ENCODE measurements at regions not wholly inside any gene's neighbourhood (a gene's known extent, or its start where the extent isn't known, plus 50 kb on each side); places are given as distances from the start of the nearest gene placed in this dataset.

DNA sequence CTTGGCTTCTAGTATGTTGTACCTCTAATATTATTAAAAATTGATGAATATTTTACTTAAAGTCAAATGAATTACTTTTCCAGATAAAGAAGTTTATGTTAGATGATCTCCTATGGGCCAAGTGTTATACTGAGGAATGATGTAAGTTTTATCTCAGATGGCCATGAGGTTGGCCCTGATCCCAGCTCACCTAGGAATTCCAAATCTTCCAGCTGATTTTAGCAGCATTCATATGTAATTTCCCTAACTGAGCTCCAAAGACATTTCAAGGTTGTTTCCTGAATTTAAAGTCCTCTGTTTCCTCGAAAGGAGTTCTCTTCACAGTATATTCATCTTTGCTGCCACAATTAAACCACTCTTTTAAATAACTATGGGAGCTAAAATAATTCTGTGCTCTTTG is 1670.4 kb upstream of the SPRY2 start:
- no peaks in the 10 kb centered on the region for H3K36me3 ChIP-seq (ENCODE audit: insufficient read depth, low read length)
- no peak overlapping the region for H3K4me3 ChIP-seq (ENCODE audit: low read length)
- no peak overlapping the region for H3K27ac ChIP-seq (ENCODE audit: low read length)
- no peaks in the 10 kb centered on the region for H3K27me3 ChIP-seq (ENCODE audit: insufficient read depth, low read depth, low read length)
- H2AFZ ChIP-seq (ENCODE audit: low read depth, low read length), result no peak overlapping the region
- H3K4me2 ChIP-seq (ENCODE audit: low read length), result no peak overlapping the region
- TF ChIP-seq SMC3 (conservative IDR thresholded peaks at IDR 0.05; ENCODE audit: poor library complexity) (no peak), POLR2AphosphoS5 (IDR thresholded peaks at IDR 0.05) (no peak), TAF1 (IDR thresholded peaks at IDR 0.05; ENCODE audit: low read depth) (no peak), EZH2 (IDR thresholded peaks at IDR 0.05; ENCODE audit: borderline replicate concordance, insufficient read depth, low read length, poor library complexity, severe bottlenecking) (no peak), RAD21 (conservative IDR thresholded peaks at IDR 0.05) (no peak), EP300 (conservative IDR thresholded peaks at IDR 0.05; ENCODE audit: poor library complexity, severe bottlenecking) (no peak), MXI1 (conservative IDR thresholded peaks at IDR 0.05; ENCODE audit: poor library complexity, severe bottlenecking) (no peak)
- TF ChIP-seq, protein P1, sequence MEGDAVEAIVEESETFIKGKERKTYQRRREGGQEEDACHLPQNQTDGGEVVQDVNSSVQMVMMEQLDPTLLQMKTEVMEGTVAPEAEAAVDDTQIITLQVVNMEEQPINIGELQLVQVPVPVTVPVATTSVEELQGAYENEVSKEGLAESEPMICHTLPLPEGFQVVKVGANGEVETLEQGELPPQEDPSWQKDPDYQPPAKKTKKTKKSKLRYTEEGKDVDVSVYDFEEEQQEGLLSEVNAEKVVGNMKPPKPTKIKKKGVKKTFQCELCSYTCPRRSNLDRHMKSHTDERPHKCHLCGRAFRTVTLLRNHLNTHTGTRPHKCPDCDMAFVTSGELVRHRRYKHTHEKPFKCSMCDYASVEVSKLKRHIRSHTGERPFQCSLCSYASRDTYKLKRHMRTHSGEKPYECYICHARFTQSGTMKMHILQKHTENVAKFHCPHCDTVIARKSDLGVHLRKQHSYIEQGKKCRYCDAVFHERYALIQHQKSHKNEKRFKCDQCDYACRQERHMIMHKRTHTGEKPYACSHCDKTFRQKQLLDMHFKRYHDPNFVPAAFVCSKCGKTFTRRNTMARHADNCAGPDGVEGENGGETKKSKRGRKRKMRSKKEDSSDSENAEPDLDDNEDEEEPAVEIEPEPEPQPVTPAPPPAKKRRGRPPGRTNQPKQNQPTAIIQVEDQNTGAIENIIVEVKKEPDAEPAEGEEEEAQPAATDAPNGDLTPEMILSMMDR (IDR thresholded peaks at IDR 0.05; ENCODE audit: poor library complexity, severe bottlenecking), result no peak
- TF ChIP-seq, protein P2, sequence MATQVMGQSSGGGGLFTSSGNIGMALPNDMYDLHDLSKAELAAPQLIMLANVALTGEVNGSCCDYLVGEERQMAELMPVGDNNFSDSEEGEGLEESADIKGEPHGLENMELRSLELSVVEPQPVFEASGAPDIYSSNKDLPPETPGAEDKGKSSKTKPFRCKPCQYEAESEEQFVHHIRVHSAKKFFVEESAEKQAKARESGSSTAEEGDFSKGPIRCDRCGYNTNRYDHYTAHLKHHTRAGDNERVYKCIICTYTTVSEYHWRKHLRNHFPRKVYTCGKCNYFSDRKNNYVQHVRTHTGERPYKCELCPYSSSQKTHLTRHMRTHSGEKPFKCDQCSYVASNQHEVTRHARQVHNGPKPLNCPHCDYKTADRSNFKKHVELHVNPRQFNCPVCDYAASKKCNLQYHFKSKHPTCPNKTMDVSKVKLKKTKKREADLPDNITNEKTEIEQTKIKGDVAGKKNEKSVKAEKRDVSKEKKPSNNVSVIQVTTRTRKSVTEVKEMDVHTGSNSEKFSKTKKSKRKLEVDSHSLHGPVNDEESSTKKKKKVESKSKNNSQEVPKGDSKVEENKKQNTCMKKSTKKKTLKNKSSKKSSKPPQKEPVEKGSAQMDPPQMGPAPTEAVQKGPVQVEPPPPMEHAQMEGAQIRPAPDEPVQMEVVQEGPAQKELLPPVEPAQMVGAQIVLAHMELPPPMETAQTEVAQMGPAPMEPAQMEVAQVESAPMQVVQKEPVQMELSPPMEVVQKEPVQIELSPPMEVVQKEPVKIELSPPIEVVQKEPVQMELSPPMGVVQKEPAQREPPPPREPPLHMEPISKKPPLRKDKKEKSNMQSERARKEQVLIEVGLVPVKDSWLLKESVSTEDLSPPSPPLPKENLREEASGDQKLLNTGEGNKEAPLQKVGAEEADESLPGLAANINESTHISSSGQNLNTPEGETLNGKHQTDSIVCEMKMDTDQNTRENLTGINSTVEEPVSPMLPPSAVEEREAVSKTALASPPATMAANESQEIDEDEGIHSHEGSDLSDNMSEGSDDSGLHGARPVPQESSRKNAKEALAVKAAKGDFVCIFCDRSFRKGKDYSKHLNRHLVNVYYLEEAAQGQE (IDR thresholded peaks at IDR 0.05; ENCODE audit: borderline replicate concordance), result no peak
- no peaks in the 10 kb centered on the region for H3K79me2 ChIP-seq (replicated peaks; ENCODE audit: insufficient read depth, low read length)
- H3F3A ChIP-seq (ENCODE audit: insufficient read depth, low read length, poor library complexity, severe bottlenecking), result no peaks in the 10 kb centered on the region
- no peak overlapping the region for H3K9ac ChIP-seq (ENCODE audit: low read length)
- no peaks in the 10 kb centered on the region for H4K20me1 ChIP-seq (ENCODE audit: insufficient read depth)
- H3K9me3 ChIP-seq (ENCODE audit: low read length), result no peaks in the 10 kb centered on the region
- H3K9me2 ChIP-seq (ENCODE audit: insufficient read depth, low read length), result no peaks in the 10 kb centered on the region

DNA sequence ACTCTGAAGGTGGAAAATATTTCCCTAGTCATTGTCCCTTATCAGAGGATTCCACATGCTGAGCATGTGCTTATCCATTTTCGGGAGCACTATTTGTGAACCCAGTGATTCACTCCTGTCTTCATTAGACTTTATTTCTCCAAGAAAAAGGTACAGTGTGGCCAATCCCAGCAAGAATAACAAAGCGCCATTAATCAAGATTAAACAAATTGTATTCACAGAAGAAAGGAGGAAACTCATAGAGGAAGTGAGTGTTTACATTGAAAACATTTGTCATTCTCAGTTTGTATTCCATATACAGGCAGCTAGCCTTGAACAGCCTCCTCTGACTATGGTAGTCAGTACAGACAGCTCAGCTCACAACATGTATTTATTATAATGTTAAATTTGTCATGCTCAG is 1669.9 kb upstream of the SPRY2 start:
- H3K4me2 ChIP-seq (ENCODE audit: low read length), result no peak overlapping the region
- no peaks in the 10 kb centered on the region for H3F3A ChIP-seq (ENCODE audit: insufficient read depth, low read length, poor library complexity, severe bottlenecking)
- no peaks in the 10 kb centered on the region for H3K36me3 ChIP-seq (ENCODE audit: insufficient read depth, low read length)
- H4K20me1 ChIP-seq (ENCODE audit: insufficient read depth), result no peaks in the 10 kb centered on the region
- no peak overlapping the region for H3K27ac ChIP-seq (ENCODE audit: low read length)
- H3K4me3 ChIP-seq (ENCODE audit: low read length), result no peak overlapping the region
- no peak for TF ChIP-seq EZH2 (IDR thresholded peaks at IDR 0.05; ENCODE audit: borderline replicate concordance, insufficient read depth, low read length, poor library complexity, severe bottlenecking)
- TF ChIP-seq, protein P2 (IDR thresholded peaks at IDR 0.05; ENCODE audit: borderline replicate concordance), result no peak
- TF ChIP-seq MXI1 (conservative IDR thresholded peaks at IDR 0.05; ENCODE audit: poor library complexity, severe bottlenecking), result no peak
- TF ChIP-seq EP300 (conservative IDR thresholded peaks at IDR 0.05; ENCODE audit: poor library complexity, severe bottlenecking), result no peak
- TF ChIP-seq, protein P1 (IDR thresholded peaks at IDR 0.05; ENCODE audit: poor library complexity, severe bottlenecking), result no peak
- TF ChIP-seq SMC3 (conservative IDR thresholded peaks at IDR 0.05; ENCODE audit: poor library complexity), result no peak
- no peak for TF ChIP-seq TAF1 (IDR thresholded peaks at IDR 0.05; ENCODE audit: low read depth)
- TF ChIP-seq POLR2AphosphoS5 (IDR thresholded peaks at IDR 0.05), result no peak
- TF ChIP-seq RAD21 (conservative IDR thresholded peaks at IDR 0.05), result no peak
- no peak overlapping the region for H3K9ac ChIP-seq (ENCODE audit: low read length)
- H3K9me3 ChIP-seq (ENCODE audit: low read length), result no peaks in the 10 kb centered on the region
- no peaks in the 10 kb centered on the region for H3K79me2 ChIP-seq (replicated peaks; ENCODE audit: insufficient read depth, low read length)
- no peaks in the 10 kb centered on the region for H3K27me3 ChIP-seq (ENCODE audit: insufficient read depth, low read depth, low read length)
- no peaks in the 10 kb centered on the region for H3K9me2 ChIP-seq (ENCODE audit: insufficient read depth, low read length)
- H2AFZ ChIP-seq (ENCODE audit: low read depth, low read length), result no peak overlapping the region
